Thoracic aorta (tissue), 2 donors: ENCODE measurements at regions not wholly inside any gene's neighbourhood (a gene's known extent, or its start where the extent isn't known, plus 50 kb on each side); places are given as distances from the start of the nearest gene placed in this dataset.

Source experiments
- ATAC-seq: fragments of 150-250 bp; one replicate; pipeline ENCODE4 v1.8.0; 2017; ENCODE audit warnings: low read depth; ENCODE audit not compliant: insufficient number of reproducible peaks, low FRiP score
- DNase-seq: peaks from one replicate; pipeline ENCODE4 v3.0.0-alpha.2; 2020; ENCODE audit warnings: low spot score
- H3K27ac ChIP-seq, 2 donors: fragments of 200-600 bp; sonication (generic); 1 replicate in 1 of 2; 2 replicates in 1 of 2; pipeline ENCODE4 v1.5.1; 2016; ENCODE audit warnings: mild to moderate bottlenecking in 2 of 2, moderate library complexity in 2 of 2
- H3K27me3 ChIP-seq: fragments of 200-600 bp; sonication (generic); replicated peaks from 2 replicates; pipeline ENCODE4 v1.6.0; 2016; ENCODE audit warnings: mild to moderate bottlenecking; ENCODE audit not compliant: insufficient read depth
- H3K36me3 ChIP-seq: fragments of 200-600 bp; sonication (generic); one replicate; pipeline ENCODE4 v1.5.1; 2016
- H3K4me1 ChIP-seq, 2 donors: fragments of 200-600 bp; sonication (generic); 1 replicate in 1 of 2; 2 replicates in 1 of 2; pipeline versions ENCODE4 v1.5.1 to v1.6.0; 2016; ENCODE audit warnings: low read depth in 2 of 2, mild to moderate bottlenecking in 1 of 2; ENCODE audit not compliant: control insufficient read depth in 1 of 2
- H3K4me3 ChIP-seq: fragments of 200-600 bp; sonication (generic); 2 replicates; pipeline ENCODE4 v1.5.1; 2016; ENCODE audit warnings: mild to moderate bottlenecking
- H3K9me3 ChIP-seq: fragments of 200-600 bp; sonication (generic); 2 replicates; pipeline ENCODE4 v1.5.1; 2016
- TF ChIP-seq, protein P1 (sequence below): fragments of 200-600 bp; sonication (generic); IDR thresholded peaks from one replicate; pipeline ENCODE4 v1.5.1; 2019; ENCODE audit warnings: antibody characterized with exemption

DNA sequence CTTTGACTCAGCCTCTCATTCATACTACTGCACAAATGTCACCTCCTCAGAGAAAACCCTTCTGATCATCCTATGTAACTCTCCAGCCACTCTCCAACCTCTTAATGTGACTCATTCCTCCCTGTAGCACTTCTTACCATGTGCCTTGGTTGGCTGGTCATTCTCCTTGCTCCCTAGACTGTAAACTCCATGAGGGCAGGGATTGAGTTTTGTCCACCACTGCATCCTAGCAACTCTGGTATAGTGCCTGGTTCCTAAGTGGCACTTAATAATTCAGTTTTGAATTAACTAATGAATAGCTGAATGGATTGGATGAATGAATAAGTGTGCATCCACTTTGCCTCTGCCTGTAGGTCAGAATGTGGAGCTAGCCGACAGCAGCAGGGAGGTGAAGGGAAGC, 202.5 kb upstream of the HES1 start:
- Histone ChIP-seq H3K9me3 (no peaks in the 10 kb centered on the region), H3K4me3 (no peak overlapping the region), H3K36me3 (no peaks in the 10 kb centered on the region), H3K4me1 (no peaks in the 10 kb centered on the region), H3K27me3 (no peaks in the 10 kb centered on the region), H3K27ac (no peak overlapping the region)
- ATAC-seq: no peak
- DNase-seq: no peak
- TF ChIP-seq, protein P1, sequence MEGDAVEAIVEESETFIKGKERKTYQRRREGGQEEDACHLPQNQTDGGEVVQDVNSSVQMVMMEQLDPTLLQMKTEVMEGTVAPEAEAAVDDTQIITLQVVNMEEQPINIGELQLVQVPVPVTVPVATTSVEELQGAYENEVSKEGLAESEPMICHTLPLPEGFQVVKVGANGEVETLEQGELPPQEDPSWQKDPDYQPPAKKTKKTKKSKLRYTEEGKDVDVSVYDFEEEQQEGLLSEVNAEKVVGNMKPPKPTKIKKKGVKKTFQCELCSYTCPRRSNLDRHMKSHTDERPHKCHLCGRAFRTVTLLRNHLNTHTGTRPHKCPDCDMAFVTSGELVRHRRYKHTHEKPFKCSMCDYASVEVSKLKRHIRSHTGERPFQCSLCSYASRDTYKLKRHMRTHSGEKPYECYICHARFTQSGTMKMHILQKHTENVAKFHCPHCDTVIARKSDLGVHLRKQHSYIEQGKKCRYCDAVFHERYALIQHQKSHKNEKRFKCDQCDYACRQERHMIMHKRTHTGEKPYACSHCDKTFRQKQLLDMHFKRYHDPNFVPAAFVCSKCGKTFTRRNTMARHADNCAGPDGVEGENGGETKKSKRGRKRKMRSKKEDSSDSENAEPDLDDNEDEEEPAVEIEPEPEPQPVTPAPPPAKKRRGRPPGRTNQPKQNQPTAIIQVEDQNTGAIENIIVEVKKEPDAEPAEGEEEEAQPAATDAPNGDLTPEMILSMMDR: no peak

DNA sequence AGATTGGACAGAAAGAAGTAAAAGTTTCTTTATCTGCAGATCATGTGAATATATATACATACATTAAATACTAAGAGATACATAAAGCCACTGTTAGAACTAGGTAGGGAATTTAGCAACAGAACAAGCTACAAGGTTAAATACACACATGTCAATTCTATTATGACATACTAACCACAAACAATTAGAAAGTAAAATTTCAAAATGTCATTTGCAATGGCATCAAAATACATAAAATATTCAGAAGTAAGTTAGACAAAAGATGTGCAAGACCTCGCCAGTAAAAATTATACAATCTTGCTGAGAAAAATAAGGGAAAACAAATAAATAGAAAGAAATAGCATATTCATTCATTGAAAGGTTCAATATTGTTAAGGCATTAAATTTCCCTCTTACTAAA, 200.0 kb upstream of the HES1 start:
- TF ChIP-seq, protein P1: no peak
- DNase-seq (no peak), ATAC-seq (no peak)
- Histone ChIP-seq H3K4me3 (no peak overlapping the region), H3K36me3 (no peaks in the 10 kb centered on the region), H3K4me1 (no peaks in the 10 kb centered on the region), H3K27me3 (no peaks in the 10 kb centered on the region), H3K9me3 (no peaks in the 10 kb centered on the region), H3K27ac (no peak overlapping the region)

DNA sequence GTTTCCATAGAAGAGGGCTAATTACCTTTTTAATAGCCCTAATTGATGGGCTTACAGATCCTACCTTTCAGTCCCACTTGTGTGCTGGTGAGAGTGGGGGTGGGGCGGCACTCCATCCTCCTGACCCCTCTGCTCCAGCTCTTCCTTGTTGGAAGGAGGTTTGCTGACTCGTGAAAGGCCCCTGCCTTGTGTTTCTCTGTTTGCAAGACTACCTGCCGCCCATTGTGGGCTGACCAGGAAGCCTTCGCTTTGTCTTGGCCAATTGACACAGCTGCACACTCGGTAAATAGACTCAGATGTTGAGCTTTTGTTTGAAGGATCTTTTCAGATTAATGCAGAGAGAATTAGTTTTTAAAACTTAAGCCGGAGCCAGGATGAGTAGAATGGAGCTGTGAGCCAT, 197.3 kb upstream of the HES1 start:
- H3K27ac ChIP-seq: no peak overlapping the region
- H3K4me3 ChIP-seq: no peak overlapping the region
- no peaks in the 10 kb centered on the region for H3K4me1 ChIP-seq
- TF ChIP-seq, protein P1: no peak
- H3K9me3 ChIP-seq: no peaks in the 10 kb centered on the region
- ATAC-seq (no peak), DNase-seq (no peak)
- H3K27me3 ChIP-seq: no peaks in the 10 kb centered on the region
- H3K36me3 ChIP-seq: no peaks in the 10 kb centered on the region

DNA sequence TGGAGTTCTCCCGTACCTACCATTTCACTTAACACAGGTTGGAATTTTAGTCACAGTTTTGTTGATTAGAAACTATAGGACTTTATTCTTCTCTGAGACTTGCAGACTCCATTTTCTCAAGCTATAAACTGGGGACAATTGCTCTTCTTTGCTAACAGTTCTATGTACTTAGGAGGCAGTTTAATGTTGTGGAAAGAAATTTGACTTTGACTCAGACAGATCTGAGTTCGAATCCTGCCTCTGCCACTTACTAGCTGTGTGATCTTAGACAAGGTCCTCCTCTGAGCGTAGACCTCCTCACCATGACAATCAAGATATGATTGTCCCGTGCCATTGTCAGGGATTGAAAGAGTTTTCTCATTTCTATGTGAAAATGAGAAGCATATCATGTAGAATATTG, 196.4 kb upstream of the HES1 start:
- H3K36me3 ChIP-seq: no peaks in the 10 kb centered on the region
- no peak for ATAC-seq
- H3K4me1 ChIP-seq: peaks cover 0 to 5% of the 10 kb centered on the region in 2 donors
- no peak overlapping the region for H3K27ac ChIP-seq
- no peak overlapping the region for H3K4me3 ChIP-seq
- no peak for DNase-seq
- no peaks in the 10 kb centered on the region for H3K9me3 ChIP-seq
- no peaks in the 10 kb centered on the region for H3K27me3 ChIP-seq
- TF ChIP-seq, protein P1: no peak

DNA sequence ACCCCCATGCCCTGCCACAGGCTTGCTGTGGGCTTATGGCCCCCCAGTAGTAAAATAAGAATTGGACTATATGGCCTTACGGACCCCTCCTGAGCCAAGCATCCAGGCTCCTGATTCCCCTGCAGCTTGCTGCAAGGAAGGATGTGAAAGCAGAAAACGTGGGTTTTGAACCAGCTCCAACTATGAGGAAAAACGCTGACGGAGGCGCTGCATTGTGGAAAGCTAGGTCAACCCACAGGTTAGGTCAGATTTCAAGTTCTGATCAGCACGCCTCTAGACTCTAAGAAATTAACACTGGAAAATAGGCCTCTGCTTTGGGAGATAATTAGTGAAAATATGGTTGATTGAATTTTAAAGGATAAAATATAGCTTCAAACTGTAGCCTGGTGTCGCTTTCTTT, 195.4 kb upstream of the HES1 start:
- Histone ChIP-seq H3K9me3 (no peaks in the 10 kb centered on the region), H3K36me3 (no peaks in the 10 kb centered on the region), H3K27me3 (no peaks in the 10 kb centered on the region), H3K4me1 (peaks cover 0 to 13% of the 10 kb centered on the region in 2 donors), H3K27ac (no peak overlapping the region), H3K4me3 (no peak overlapping the region)
- TF ChIP-seq, protein P1: no peak
- ATAC-seq: no peak
- DNase-seq: no peak
